ENCODE measurements at regions not wholly inside any gene's neighbourhood (a gene's known extent, or its start where the extent isn't known, plus 50 kb on each side); places are given as distances from the start of the nearest gene placed in this dataset.

GRCh38 chr2:177024765-177025164 lies 187.8 kb upstream of the HNRNPA3 start:
- no peaks in the 10 kb centered on the region for H4K20me1 ChIP-seq (ENCODE audit: low read length)
- H3K9me2 ChIP-seq (replicated peaks; ENCODE audit: low read length), result no peaks in the 10 kb centered on the region
- no peaks in the 10 kb centered on the region for H3K4me1 ChIP-seq (ENCODE audit: insufficient read depth, low read length)
- CTCF ChIA-PET, result no interaction called here
- H2AFZ ChIP-seq (ENCODE audit: low read length), result no peak overlapping the region
- POLR2A ChIA-PET (ENCODE audit: unreplicated experiment), result no interaction called here
- H3K36me3 ChIP-seq (ENCODE audit: low read depth, low read length), result no peaks in the 10 kb centered on the region
- H3K9ac ChIP-seq (ENCODE audit: low read length), result no peak overlapping the region
- no peak overlapping the region for H3K27ac ChIP-seq (ENCODE audit: low read length)
- no peak for DNase-seq
- TF ChIP-seq EZH2phosphoT487 (IDR thresholded peaks at IDR 0.05; ENCODE audit: borderline replicate concordance, low read length), result no peak
- TF ChIP-seq, protein P1, sequence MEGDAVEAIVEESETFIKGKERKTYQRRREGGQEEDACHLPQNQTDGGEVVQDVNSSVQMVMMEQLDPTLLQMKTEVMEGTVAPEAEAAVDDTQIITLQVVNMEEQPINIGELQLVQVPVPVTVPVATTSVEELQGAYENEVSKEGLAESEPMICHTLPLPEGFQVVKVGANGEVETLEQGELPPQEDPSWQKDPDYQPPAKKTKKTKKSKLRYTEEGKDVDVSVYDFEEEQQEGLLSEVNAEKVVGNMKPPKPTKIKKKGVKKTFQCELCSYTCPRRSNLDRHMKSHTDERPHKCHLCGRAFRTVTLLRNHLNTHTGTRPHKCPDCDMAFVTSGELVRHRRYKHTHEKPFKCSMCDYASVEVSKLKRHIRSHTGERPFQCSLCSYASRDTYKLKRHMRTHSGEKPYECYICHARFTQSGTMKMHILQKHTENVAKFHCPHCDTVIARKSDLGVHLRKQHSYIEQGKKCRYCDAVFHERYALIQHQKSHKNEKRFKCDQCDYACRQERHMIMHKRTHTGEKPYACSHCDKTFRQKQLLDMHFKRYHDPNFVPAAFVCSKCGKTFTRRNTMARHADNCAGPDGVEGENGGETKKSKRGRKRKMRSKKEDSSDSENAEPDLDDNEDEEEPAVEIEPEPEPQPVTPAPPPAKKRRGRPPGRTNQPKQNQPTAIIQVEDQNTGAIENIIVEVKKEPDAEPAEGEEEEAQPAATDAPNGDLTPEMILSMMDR (conservative IDR thresholded peaks at IDR 0.05; ENCODE audit: low read depth, low read length), result no peak
- peaks cover 72% of the 10 kb centered on the region for H3K27me3 ChIP-seq (ENCODE audit: low read length)
- intact Hi-C loops (cut with micrococcal nuclease), result loop anchor here (10.0 kb wide), 1 partner anchor 120 kb away; no protein-coding TSS in a partner anchor
- H3K4me2 ChIP-seq (ENCODE audit: low read length), result no peak overlapping the region
- no peaks in the 10 kb centered on the region for H3K9me3 ChIP-seq (ENCODE audit: low read length)
- no TSS peak for BruUV-seq (replicated peaks)
- H3K4me3 ChIP-seq (ENCODE audit: low read length), result no peak overlapping the region
- no peak for ATAC-seq
- H3F3A ChIP-seq (ENCODE audit: low read length, unreplicated experiment), result no peaks in the 10 kb centered on the region
- no peaks in the 10 kb centered on the region for H3K79me2 ChIP-seq (ENCODE audit: low read length)

- DNase-seq (no peak), ATAC-seq (no peak)
- no peak overlapping the region for H2AFZ ChIP-seq (ENCODE audit: low read length)
- POLR2A ChIA-PET (ENCODE audit: unreplicated experiment), result interaction anchor here (0.6 kb wide), 1 partner anchor 374 kb away, joined by 6 read pairs; no protein-coding TSS in a partner anchor
- H4K20me1 ChIP-seq (ENCODE audit: low read length), result no peaks in the 10 kb centered on the region
- H3K79me2 ChIP-seq (ENCODE audit: low read length), result no peaks in the 10 kb centered on the region
- no peak overlapping the region for H3K4me2 ChIP-seq (ENCODE audit: low read length)
- H3K9me3 ChIP-seq (ENCODE audit: low read length), result no peaks in the 10 kb centered on the region
- no peaks in the 10 kb centered on the region for H3K36me3 ChIP-seq (ENCODE audit: low read depth, low read length)
- H3F3A ChIP-seq (ENCODE audit: low read length, unreplicated experiment), result no peaks in the 10 kb centered on the region
- no TSS peak for BruUV-seq (replicated peaks)
- no peak overlapping the region for H3K9ac ChIP-seq (ENCODE audit: low read length)
- TF ChIP-seq EZH2 (IDR thresholded peaks at IDR 0.05; ENCODE audit: low read length, unreplicated experiment) (no peak), EZH2phosphoT487 (IDR thresholded peaks at IDR 0.05; ENCODE audit: borderline replicate concordance, low read length) (no peak)
- TF ChIP-seq, protein P1 (conservative IDR thresholded peaks at IDR 0.05; ENCODE audit: low read depth, low read length), result no peak
- H3K4me3 ChIP-seq (ENCODE audit: low read length), result no peak overlapping the region
- H3K9me2 ChIP-seq (replicated peaks; ENCODE audit: low read length), result no peaks in the 10 kb centered on the region
- H3K4me1 ChIP-seq (ENCODE audit: insufficient read depth, low read length), result no peaks in the 10 kb centered on the region
- no peak overlapping the region for H3K27ac ChIP-seq (ENCODE audit: low read length)
- CTCF ChIA-PET, result no interaction called here
- H3K27me3 ChIP-seq (ENCODE audit: low read length), result peaks cover 71% of the 10 kb centered on the region
- intact Hi-C loops (cut with micrococcal nuclease), result loop anchor here (10.0 kb wide), 1 partner anchor 119 kb away; no protein-coding TSS in a partner anchor
These were observed 186.3 kb upstream of the HNRNPA3 start for GRCh38 chr2:177026253-177026652.

DNA sequence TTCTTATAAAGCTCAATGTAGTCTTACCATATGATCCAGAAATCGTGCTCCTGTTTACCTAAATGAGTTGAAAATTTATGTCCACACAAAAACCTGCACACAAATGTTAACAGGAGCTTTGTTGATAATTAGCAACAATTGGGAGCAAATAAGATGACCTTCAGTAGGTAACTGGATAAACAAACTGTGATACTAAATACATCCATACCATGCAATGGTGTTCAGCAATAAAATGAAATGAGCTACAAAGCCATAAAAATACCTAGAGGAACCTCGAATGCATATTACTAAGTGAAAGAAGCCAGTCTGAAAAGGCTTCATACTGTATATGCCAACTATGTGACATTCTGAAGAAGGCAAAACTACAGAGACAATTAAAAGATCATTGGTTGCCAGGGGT lies 185.6 kb upstream of the HNRNPA3 start:
- Histone ChIP-seq H3F3A (ENCODE audit: low read length, unreplicated experiment) (no peaks in the 10 kb centered on the region), H3K4me2 (ENCODE audit: low read length) (no peak overlapping the region), H3K79me2 (ENCODE audit: low read length) (no peaks in the 10 kb centered on the region), H3K4me3 (ENCODE audit: low read length) (no peak overlapping the region), H3K27ac (ENCODE audit: low read length) (no peak overlapping the region), H2AFZ (ENCODE audit: low read length) (no peak overlapping the region), H3K36me3 (ENCODE audit: low read depth, low read length) (no peaks in the 10 kb centered on the region), H3K4me1 (ENCODE audit: insufficient read depth, low read length) (no peaks in the 10 kb centered on the region), H3K9ac (ENCODE audit: low read length) (no peak overlapping the region), H4K20me1 (ENCODE audit: low read length) (no peaks in the 10 kb centered on the region), H3K9me3 (ENCODE audit: low read length) (no peaks in the 10 kb centered on the region), H3K27me3 (ENCODE audit: low read length) (peaks cover 71% of the 10 kb centered on the region), H3K9me2 (replicated peaks; ENCODE audit: low read length) (no peaks in the 10 kb centered on the region)
- intact Hi-C loops (cut with micrococcal nuclease), result loop anchor here (10.0 kb wide), 1 partner anchor 118 kb away; no protein-coding TSS in a partner anchor
- BruUV-seq (replicated peaks), result no TSS peak
- CTCF ChIA-PET, result no interaction called here
- POLR2A ChIA-PET (ENCODE audit: unreplicated experiment), result no interaction called here
- ATAC-seq, result no peak
- TF ChIP-seq EZH2 (IDR thresholded peaks at IDR 0.05; ENCODE audit: low read length, unreplicated experiment) (no peak), EZH2phosphoT487 (IDR thresholded peaks at IDR 0.05; ENCODE audit: borderline replicate concordance, low read length) (no peak)
- TF ChIP-seq, protein P1 (conservative IDR thresholded peaks at IDR 0.05; ENCODE audit: low read depth, low read length), result no peak
- DNase-seq, result no peak
